ENCODE measurements at regions not wholly inside any gene's neighbourhood (a gene's known extent, or its start where the extent isn't known, plus 50 kb on each side); places are given as distances from the start of the nearest gene placed in this dataset.
A peak's percentile ranks its signal among the peaks of the same experiment; 100 is the strongest.
"Not testable (repeated sequence)": the region's sequence is repeated elsewhere in the genome, so short reads cannot be mapped to it uniquely, and the experiment has no call there.

DNA sequence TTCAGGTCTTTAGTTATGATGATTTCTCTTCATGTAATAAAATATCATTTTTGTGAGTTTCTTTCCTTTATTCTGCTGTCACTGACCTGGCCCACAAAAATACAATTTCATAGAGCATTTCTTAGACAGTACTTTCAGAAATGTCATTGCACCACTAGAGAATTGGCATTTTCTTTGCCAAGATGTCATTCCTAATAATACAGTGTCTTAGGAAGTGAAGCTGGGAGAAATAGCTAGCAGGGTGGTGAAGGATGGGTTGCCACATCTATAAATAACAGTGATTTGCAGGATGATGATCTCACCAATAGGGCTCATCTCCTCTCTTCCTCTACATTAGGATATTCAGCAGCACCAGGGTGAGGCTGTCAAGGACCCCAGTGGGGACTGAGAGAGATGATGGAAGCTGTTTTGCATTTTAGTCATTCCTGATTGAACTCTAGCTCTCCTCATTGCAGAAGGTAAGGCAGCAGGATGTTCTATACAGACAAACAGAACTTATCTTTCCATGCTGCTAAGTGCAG lies 452.1 kb downstream of the NXPH1 start:
- H3K9ac ChIP-seq (ENCODE audit: low read depth, low read length): no peak overlapping the region
- H3K4me1 ChIP-seq (ENCODE audit: insufficient read depth, low read length): no peaks in the 10 kb centered on the region
- H3K9me3 ChIP-seq (ENCODE audit: insufficient read depth, low read depth, low read length): no peaks in the 10 kb centered on the region
- no peaks in the 10 kb centered on the region for H3K27me3 ChIP-seq (ENCODE audit: insufficient read depth, low read length)
- H3K27ac ChIP-seq (ENCODE audit: low read length): no peak overlapping the region
- no peak overlapping the region for H3K4me3 ChIP-seq (ENCODE audit: low read length)
- H3K36me3 ChIP-seq (ENCODE audit: insufficient read depth, low read depth, low read length): no peaks in the 10 kb centered on the region

DNA sequence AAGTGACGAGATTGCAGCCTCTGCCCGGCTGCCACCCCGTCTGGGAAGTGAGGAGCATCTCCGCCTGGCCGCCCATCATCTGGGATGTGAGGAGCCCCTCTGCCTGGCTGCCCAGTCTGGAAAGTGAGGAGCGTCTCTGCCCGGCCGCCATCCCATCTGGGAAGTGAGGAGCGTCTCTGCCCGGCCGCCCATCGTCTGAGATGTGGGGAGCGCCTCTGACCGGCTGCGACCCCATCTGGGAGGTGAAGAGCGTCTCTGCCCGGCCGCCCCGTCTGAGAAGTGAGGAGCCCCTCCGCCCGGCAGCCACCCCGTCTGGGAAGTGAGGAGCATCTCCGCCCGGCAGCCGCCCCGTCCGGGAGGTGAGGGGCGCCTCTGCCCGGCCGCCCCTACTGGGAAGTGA lies 456.9 kb downstream of the NXPH1 start:
- H3K9ac ChIP-seq (ENCODE audit: low read depth, low read length); H3K4me3 ChIP-seq (ENCODE audit: low read length); H3K9me3 ChIP-seq (ENCODE audit: insufficient read depth, low read depth, low read length); H3K4me1 ChIP-seq (ENCODE audit: insufficient read depth, low read length); H3K27me3 ChIP-seq (ENCODE audit: insufficient read depth, low read length); H3K36me3 ChIP-seq (ENCODE audit: insufficient read depth, low read depth, low read length); H3K27ac ChIP-seq (ENCODE audit: low read length): not testable (repeated sequence)

DNA sequence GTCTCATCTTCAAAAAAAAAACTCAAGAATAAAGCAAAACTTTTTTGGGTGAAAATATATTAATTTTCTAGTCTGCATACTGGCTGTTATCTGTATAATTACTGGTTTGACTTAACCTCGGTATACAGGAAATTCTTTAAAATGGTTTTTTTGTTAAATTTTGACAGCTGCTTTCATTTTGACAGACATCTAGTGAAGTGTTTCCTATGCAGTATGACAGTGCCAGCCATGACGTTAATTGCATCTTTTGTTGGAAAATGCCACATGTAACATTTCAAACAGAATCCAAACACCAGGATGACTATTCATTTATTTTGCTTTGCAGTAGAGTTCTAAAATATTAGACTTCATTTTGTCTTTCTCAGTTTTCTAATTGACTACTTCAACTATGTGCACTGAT lies 460.4 kb downstream of the NXPH1 start:
- Histone ChIP-seq H3K27ac (ENCODE audit: low read length) (no peak overlapping the region), H3K36me3 (ENCODE audit: insufficient read depth, low read depth, low read length) (no peaks in the 10 kb centered on the region), H3K9me3 (ENCODE audit: insufficient read depth, low read depth, low read length) (no peaks in the 10 kb centered on the region), H3K27me3 (ENCODE audit: insufficient read depth, low read length) (no peaks in the 10 kb centered on the region), H3K4me1 (ENCODE audit: insufficient read depth, low read length) (no peaks in the 10 kb centered on the region), H3K4me3 (ENCODE audit: low read length) (no peak overlapping the region), H3K9ac (ENCODE audit: low read depth, low read length) (no peak overlapping the region)

DNA sequence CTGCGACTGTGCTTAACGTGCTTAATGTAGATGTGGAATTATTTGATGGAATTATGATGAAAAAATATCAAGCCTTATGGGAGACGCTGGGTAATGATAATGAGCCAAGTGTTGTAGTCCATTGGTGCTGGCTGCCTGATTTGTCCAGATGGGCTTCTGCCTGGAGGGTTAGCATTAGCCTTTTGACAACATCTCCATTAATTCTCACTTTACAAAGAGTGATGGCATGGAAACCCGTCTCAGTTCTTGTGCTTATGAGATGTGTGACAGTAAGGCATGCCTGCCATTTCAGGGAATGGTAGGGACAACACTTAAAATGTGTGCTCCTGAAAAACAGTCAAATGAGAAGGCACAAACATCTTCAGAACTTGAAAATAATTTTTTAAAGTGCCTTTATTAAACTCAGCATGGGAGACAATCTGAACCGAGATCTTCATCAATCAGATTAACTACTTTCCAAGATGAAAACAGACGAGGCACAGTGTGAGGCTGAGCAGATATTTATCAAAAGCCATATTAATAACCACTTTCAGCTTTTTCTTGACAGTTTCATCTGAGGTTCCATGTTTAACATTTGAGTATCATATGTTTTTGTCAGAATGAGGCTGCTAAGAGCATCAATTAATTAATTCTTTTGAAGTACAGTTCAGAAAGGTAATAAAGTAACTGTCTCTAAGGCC lies 473.1 kb downstream of the NXPH1 start:
- H3K9me3 ChIP-seq (ENCODE audit: insufficient read depth, low read depth, low read length): no peaks in the 10 kb centered on the region
- H3K36me3 ChIP-seq (ENCODE audit: insufficient read depth, low read depth, low read length): no peaks in the 10 kb centered on the region
- H3K27me3 ChIP-seq (ENCODE audit: insufficient read depth, low read length): no peaks in the 10 kb centered on the region
- no peak overlapping the region for H3K4me3 ChIP-seq (ENCODE audit: low read length)
- H3K4me1 ChIP-seq (ENCODE audit: insufficient read depth, low read length): no peaks in the 10 kb centered on the region
- no peak overlapping the region for H3K9ac ChIP-seq (ENCODE audit: low read depth, low read length)
- H3K27ac ChIP-seq (ENCODE audit: low read length): no peak overlapping the region

DNA sequence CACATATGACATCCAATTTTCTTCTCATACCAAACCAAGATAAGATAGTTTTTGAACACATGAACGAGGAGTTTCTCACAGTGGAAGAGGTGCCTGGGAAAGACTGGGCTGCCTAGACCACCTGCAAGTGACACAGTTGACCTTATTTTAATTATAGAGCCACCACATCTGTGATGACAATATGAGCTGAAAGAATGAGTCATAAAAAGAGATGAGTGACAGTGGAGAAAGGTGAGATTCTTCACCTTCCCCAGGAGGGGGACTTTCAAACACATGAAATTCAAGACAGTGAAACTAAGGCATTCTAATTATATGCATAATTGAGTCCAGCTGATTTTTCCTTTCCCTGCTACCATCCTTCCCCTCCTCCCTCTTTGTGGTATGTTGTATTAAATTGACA lies 475.5 kb downstream of the NXPH1 start:
- no peaks in the 10 kb centered on the region for H3K27me3 ChIP-seq (ENCODE audit: insufficient read depth, low read length)
- H3K4me1 ChIP-seq (ENCODE audit: insufficient read depth, low read length): 0 out of 2 replicates have a peak, but pooled peaks cover 6% of the 10 kb centered on the region
- H3K36me3 ChIP-seq (ENCODE audit: insufficient read depth, low read depth, low read length): no peaks in the 10 kb centered on the region
- no peak overlapping the region for H3K27ac ChIP-seq (ENCODE audit: low read length)
- no peak overlapping the region for H3K4me3 ChIP-seq (ENCODE audit: low read length)
- no peak overlapping the region for H3K9ac ChIP-seq (ENCODE audit: low read depth, low read length)
- no peaks in the 10 kb centered on the region for H3K9me3 ChIP-seq (ENCODE audit: insufficient read depth, low read depth, low read length)

DNA sequence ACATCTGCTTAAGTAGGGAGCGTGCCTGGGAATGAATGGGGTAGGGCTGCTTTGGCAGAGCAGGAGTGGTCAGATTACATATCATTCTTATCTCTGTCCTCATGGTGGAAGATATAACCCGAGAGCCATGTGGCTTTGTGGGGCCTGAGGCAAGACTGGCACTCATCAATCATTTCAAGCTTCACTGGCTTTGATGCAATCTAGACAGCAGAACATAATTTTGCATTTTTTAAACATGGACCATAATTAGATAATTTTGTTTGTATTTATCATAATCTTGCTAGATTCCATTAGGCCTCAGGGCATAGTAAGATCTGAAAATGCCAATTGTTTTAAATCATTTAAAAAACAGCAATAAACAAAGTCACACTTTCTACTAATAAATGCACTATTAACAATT lies 480.3 kb downstream of the NXPH1 start:
- Histone ChIP-seq H3K4me1 (ENCODE audit: insufficient read depth, low read length) (0 out of 2 replicates have a peak, but pooled peaks cover 6% of the 10 kb centered on the region), H3K27me3 (ENCODE audit: insufficient read depth, low read length) (no peaks in the 10 kb centered on the region), H3K9ac (ENCODE audit: low read depth, low read length) (no peak overlapping the region), H3K9me3 (ENCODE audit: insufficient read depth, low read depth, low read length) (no peaks in the 10 kb centered on the region), H3K36me3 (ENCODE audit: insufficient read depth, low read depth, low read length) (no peaks in the 10 kb centered on the region), H3K4me3 (ENCODE audit: low read length) (no peak overlapping the region), H3K27ac (ENCODE audit: low read length) (no peak overlapping the region)

DNA sequence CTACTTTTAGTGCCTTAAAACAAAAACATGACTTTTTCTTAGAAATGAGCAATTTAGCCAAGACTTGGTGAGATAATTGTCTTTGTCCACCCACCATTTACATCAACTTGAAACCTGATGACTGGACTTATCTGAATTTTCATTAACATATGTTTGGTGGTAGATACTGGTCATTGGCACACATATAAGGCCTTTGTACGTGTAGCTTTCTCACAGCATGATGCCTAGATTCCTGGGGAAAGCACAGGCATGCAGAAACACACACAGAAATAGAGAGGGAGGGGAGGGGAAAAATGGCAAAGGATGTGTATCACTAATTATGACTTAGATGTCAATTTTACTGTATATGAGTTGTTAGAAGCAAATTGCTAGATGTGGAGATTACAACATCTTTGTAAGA lies 488.4 kb downstream of the NXPH1 start:
- Histone ChIP-seq H3K27ac (ENCODE audit: low read length) (no peak overlapping the region), H3K9ac (ENCODE audit: low read depth, low read length) (no peak overlapping the region), H3K4me3 (ENCODE audit: low read length) (peak overlapping the region; percentile 2; the same call in 1 of the 2 replicates), H3K9me3 (ENCODE audit: insufficient read depth, low read depth, low read length) (no peaks in the 10 kb centered on the region), H3K27me3 (ENCODE audit: insufficient read depth, low read length) (no peaks in the 10 kb centered on the region), H3K4me1 (ENCODE audit: insufficient read depth, low read length) (peaks cover 12% of the 10 kb centered on the region), H3K36me3 (ENCODE audit: insufficient read depth, low read depth, low read length) (no peaks in the 10 kb centered on the region)

DNA sequence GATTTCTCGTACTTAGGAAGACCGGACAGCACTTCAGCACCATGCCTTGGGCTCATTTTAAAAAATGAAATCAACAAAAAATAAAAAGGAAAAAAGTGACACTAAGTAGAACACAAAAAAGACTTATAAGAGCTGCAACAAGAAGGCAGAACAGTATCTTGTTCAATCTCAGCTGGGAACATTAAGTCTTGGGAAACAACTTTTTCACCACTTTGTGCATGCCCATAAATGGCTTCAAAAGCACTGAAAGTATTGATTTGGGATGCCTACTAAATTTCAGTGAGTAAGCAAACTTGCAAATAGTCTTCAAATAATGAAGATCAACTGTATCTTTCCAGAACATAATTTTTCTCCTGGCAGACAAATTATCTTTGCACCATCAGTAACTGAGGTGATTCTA lies 489.3 kb downstream of the NXPH1 start:
- H3K27ac ChIP-seq (ENCODE audit: low read length): no peak overlapping the region
- no peaks in the 10 kb centered on the region for H3K9me3 ChIP-seq (ENCODE audit: insufficient read depth, low read depth, low read length)
- peaks cover 12% of the 10 kb centered on the region for H3K4me1 ChIP-seq (ENCODE audit: insufficient read depth, low read length)
- no peaks in the 10 kb centered on the region for H3K36me3 ChIP-seq (ENCODE audit: insufficient read depth, low read depth, low read length)
- no peaks in the 10 kb centered on the region for H3K27me3 ChIP-seq (ENCODE audit: insufficient read depth, low read length)
- no peak overlapping the region for H3K4me3 ChIP-seq (ENCODE audit: low read length)
- H3K9ac ChIP-seq (ENCODE audit: low read depth, low read length): no peak overlapping the region

DNA sequence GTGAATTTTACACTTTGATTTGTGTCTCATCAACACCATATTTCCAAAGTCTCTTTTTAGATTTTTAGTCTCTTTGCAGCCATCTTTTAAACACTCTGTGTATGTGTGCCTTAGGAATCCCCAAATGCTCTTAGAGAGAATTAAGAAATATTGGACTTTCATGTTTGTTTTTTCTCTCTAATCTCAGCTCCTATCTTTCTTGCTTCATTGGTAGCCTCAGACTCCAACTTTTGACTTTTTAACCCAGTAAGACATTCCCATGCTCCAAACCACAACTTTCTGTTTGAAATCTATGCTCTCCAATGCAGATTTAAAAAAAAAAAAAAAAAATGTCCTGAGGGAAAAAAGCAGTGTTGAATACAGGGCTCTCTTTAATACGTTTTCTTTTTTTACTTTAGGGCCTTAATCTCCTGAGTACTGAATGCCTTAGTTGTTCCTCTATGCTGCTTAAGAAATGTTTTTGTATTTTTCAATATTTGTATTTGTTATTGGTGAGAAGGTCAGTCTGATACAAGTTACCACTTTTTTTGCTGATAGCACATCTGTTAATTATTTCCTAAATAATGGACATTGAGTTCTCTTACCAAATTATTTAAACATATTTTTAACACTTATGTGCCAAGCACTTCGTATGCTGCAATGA lies 489.9 kb downstream of the NXPH1 start:
- H3K4me3 ChIP-seq (ENCODE audit: low read length): no peak overlapping the region
- no peaks in the 10 kb centered on the region for H3K36me3 ChIP-seq (ENCODE audit: insufficient read depth, low read depth, low read length)
- no peak overlapping the region for H3K9ac ChIP-seq (ENCODE audit: low read depth, low read length)
- no peak overlapping the region for H3K27ac ChIP-seq (ENCODE audit: low read length)
- H3K4me1 ChIP-seq (ENCODE audit: insufficient read depth, low read length): peaks cover 12% of the 10 kb centered on the region
- H3K9me3 ChIP-seq (ENCODE audit: insufficient read depth, low read depth, low read length): no peaks in the 10 kb centered on the region
- no peaks in the 10 kb centered on the region for H3K27me3 ChIP-seq (ENCODE audit: insufficient read depth, low read length)

DNA sequence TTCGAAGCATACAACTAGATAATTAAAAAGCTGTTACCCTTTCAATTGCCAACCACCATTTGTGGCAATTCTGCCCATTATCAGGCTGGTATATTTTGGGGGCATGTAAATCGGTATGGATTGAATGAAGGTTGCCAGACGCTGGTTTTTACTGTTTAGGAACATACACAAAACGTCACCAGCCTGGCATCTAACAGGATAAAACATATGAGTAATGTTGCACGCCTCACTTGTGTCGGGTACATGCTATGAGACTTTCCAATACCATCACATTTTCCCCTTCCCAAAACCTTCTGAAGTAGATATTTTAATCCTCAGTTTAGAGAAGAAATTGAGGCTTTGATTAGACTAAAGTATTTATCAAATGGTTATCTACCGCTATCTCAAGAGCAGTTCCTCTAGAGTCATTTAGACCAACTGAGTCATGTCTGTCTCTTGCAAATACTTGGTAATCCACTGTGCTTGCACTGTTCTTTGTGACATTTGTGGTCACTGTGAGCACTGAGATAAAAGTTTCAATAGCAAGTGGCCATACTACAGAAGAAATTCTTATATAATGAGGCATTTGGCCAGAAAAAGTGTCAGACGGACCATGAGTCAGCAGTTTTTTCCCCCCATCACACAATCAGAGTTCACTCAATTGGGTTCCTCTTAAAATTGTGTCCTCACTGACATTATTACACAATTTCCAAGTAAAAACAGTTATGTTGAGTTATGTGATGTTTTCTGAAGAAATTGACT lies 498.7 kb downstream of the NXPH1 start:
- no peaks in the 10 kb centered on the region for H3K27me3 ChIP-seq (ENCODE audit: insufficient read depth, low read length)
- H3K4me3 ChIP-seq (ENCODE audit: low read length): no peak overlapping the region
- no peaks in the 10 kb centered on the region for H3K9me3 ChIP-seq (ENCODE audit: insufficient read depth, low read depth, low read length)
- no peaks in the 10 kb centered on the region; the same call in 1 of the 2 replicates for H3K4me1 ChIP-seq (ENCODE audit: insufficient read depth, low read length)
- H3K9ac ChIP-seq (ENCODE audit: low read depth, low read length): no peak overlapping the region
- H3K27ac ChIP-seq (ENCODE audit: low read length): no peak overlapping the region
- no peaks in the 10 kb centered on the region for H3K36me3 ChIP-seq (ENCODE audit: insufficient read depth, low read depth, low read length)

DNA sequence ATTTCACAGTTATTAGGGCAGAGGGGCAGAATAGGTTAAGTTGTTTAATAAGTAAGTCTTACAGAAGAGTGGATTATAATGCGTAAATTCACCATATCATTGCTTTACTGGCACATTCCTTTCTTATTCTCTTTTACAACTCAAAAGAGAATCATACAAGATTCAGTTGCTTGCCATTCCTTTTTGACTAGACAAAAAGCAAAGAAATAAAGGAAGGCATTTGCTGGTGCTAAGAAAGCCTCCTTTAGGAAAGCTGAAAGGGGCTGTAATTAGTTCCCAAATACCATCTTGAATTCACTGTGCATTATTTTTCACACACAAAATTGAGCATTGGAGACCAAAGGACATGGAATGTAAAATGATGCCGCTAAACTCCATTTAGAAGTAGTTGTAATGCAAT lies 499.3 kb downstream of the NXPH1 start:
- Histone ChIP-seq H3K27me3 (ENCODE audit: insufficient read depth, low read length) (no peaks in the 10 kb centered on the region), H3K4me1 (ENCODE audit: insufficient read depth, low read length) (no peaks in the 10 kb centered on the region; the same call in 1 of the 2 replicates), H3K27ac (ENCODE audit: low read length) (no peak overlapping the region), H3K9ac (ENCODE audit: low read depth, low read length) (no peak overlapping the region), H3K4me3 (ENCODE audit: low read length) (no peak overlapping the region), H3K36me3 (ENCODE audit: insufficient read depth, low read depth, low read length) (no peaks in the 10 kb centered on the region), H3K9me3 (ENCODE audit: insufficient read depth, low read depth, low read length) (no peaks in the 10 kb centered on the region)

DNA sequence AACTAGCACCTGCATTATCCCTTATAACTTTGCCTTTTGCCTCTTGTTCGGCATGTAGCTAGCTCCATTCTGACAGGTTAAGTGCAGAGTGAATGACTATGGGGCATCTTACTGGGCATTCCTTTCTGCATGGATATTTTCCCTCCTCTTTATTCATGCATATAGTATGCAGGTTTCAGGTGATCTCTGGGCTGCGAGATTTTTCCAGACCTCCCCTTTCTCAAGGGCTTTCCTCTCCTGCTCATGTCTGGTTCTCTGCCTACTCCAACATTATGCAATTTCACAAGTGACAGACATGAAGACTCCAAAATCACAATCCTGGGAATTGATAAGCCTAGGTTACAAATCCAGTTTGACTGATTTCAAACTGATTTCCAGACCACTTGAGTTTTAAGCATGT lies 503.8 kb downstream of the NXPH1 start:
- H3K27me3 ChIP-seq (ENCODE audit: insufficient read depth, low read length): no peaks in the 10 kb centered on the region
- H3K9me3 ChIP-seq (ENCODE audit: insufficient read depth, low read depth, low read length): no peaks in the 10 kb centered on the region
- H3K4me3 ChIP-seq (ENCODE audit: low read length): no peak overlapping the region
- no peaks in the 10 kb centered on the region for H3K36me3 ChIP-seq (ENCODE audit: insufficient read depth, low read depth, low read length)
- no peak overlapping the region for H3K27ac ChIP-seq (ENCODE audit: low read length)
- H3K4me1 ChIP-seq (ENCODE audit: insufficient read depth, low read length): no peaks in the 10 kb centered on the region; the same call in 1 of the 2 replicates
- H3K9ac ChIP-seq (ENCODE audit: low read depth, low read length): no peak overlapping the region

All from iPS-20b (cell line).